C4-2B (cell line): ENCODE measurements at regions not wholly inside any gene's neighbourhood (a gene's known extent, or its start where the extent isn't known, plus 50 kb on each side); places are given as distances from the start of the nearest gene placed in this dataset.
"Not testable (repeated sequence)": the region's sequence is repeated elsewhere in the genome, so short reads cannot be mapped to it uniquely, and the experiment has no call there.

Experiments used
- H3K27ac ChIP-seq: fragments of 450-650 bp; 2 replicates; pipeline ENCODE4 v1.5.1; 2017
- ZFX ChIP-seq: fragments of 450-650 bp; IDR thresholded peaks from 2 replicates; pipeline ENCODE4 v1.6.1; 2017
- TF ChIP-seq, protein P1 (sequence below): fragments of 450-650 bp; conservative IDR thresholded peaks from 2 replicates; pipeline ENCODE4 v1.5.1; 2017; ENCODE audit warnings: mild to moderate bottlenecking

DNA sequence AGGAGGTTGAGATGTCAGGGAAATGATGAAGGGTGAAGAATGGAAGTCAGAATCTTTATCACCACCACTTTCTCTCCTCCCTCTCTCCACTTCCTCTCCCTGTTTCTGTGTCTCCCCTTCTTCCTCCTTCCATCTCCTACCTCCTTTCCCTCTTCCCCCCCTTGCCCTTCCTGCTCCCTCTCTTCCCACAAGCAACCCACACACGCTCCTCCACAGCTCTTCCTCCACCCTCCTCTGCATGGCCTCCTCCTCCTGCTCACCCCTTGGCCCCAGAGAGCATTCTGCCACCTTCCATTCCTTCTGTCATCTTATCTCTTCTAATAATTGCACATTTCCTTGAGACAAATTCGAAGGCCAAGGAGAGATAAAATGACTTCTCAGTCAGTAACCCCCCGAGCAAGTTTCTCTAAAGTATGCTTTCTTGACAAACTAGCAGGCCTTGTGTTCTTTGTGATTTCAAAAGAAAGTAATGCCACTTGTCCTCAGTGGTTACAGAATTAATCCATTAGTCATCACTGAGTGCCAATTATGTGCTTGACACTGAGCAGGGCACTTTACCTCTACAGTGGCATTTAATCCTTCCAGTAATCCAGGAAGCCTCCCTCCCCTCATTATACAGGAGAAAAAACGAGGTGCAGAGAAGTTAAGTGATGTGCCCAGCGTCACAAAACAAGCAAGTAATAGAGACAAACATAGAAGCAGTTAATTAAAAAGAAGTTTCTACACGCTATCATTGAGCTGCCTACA is 72.3 kb upstream of the CCL1 start:
- TF ChIP-seq ZFX: no peak
- TF ChIP-seq, protein P1, sequence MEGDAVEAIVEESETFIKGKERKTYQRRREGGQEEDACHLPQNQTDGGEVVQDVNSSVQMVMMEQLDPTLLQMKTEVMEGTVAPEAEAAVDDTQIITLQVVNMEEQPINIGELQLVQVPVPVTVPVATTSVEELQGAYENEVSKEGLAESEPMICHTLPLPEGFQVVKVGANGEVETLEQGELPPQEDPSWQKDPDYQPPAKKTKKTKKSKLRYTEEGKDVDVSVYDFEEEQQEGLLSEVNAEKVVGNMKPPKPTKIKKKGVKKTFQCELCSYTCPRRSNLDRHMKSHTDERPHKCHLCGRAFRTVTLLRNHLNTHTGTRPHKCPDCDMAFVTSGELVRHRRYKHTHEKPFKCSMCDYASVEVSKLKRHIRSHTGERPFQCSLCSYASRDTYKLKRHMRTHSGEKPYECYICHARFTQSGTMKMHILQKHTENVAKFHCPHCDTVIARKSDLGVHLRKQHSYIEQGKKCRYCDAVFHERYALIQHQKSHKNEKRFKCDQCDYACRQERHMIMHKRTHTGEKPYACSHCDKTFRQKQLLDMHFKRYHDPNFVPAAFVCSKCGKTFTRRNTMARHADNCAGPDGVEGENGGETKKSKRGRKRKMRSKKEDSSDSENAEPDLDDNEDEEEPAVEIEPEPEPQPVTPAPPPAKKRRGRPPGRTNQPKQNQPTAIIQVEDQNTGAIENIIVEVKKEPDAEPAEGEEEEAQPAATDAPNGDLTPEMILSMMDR: no peak
- H3K27ac ChIP-seq: no peak overlapping the region

DNA sequence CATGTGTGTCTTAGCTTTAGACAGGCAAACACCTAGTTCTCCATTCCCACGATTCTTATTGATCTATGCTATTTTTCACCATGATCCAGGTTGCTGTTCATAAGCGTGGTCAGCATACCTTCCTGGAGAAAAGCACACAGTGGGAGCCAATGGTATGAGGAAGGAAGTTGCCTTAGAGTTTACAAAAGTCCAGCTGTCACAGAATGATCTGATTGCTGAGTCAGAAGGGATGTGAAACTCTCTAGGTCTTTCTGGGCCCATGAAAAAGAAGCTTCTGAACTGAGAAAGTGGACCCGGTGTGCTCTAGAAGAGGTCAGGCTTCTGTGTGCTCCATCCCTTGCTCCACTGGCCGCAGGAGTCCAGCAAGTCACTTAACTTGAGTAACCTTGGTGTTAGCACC is 71.0 kb upstream of the CCL1 start:
- no peak for TF ChIP-seq ZFX
- TF ChIP-seq, protein P1: no peak

DNA sequence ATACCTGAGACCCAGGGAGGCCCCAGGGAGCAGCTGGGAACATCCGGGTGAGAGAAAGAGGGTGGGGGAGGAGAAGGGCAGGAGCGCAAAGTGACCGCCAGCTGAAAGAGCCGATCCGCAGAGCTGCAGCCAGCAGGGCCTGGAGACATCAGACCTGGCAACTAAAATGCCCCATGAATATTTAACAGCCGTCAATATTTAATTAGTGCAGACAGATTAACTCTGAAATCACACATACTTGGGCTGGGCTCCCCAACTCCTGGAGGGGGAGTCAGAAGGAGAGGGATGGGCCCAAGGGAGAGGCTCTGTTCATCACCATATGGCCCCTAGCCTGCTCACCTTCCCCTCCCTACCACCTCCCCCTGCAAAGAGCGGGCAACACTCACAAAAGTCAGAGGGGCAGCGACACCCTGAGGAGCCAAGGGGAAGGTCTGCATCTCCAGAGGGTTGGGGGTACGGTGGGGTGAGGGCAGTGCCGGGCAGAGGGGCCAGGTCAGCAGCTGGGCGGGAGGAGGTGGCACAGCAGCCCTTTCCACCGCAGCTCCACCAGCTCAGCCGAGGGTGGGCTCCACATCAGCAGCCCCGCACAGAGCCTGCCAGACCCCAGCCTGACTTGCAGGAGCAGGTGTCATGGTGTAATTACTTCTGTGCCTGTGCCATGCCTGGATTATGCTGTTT is 61.9 kb upstream of the CCL1 start:
- no peak overlapping the region for H3K27ac ChIP-seq
- TF ChIP-seq, protein P1: no peak
- TF ChIP-seq ZFX: no peak

More for the DNA sequence above, 71.0 kb upstream of the CCL1 start:
- no peak overlapping the region for H3K27ac ChIP-seq

GRCh38 chr17:34423978-34424813 is 61.2 kb upstream of the CCL1 start:
- no peak for TF ChIP-seq ZFX
- TF ChIP-seq, protein P1: no peak
- H3K27ac ChIP-seq: no peak overlapping the region

GRCh38 chr17:34423315-34423714 is 60.3 kb upstream of the CCL1 start:
- not testable (repeated sequence) for H3K27ac ChIP-seq

GRCh38 chr17:34420900-34421299 is 57.9 kb upstream of the CCL1 start:
- H3K27ac ChIP-seq: no peak overlapping the region
- TF ChIP-seq, protein P1: no peak
- no peak for TF ChIP-seq ZFX

DNA sequence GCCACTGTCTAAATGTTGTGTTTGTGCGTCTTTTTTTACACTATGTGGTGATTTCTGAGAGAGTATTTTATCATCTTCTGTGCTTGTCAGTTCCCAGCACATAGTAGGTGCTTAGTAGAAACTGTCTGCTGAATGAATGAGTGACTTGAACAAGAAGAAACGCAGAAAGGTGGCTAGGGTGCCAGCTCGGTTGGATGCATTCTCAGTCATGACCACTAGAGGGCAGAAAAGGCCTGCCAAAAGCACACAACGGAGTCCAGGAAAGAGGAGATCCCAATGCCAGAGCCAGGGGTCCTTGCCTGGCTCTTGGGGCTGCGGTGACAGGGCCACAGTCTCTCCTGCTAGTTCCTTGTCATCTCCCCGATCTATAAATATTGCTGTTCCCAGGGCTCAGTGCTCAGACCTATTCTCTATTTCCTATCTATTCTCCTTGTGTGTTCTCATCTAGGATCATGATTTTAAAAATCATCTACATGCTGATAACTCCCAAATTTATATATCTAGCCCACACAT is 57.3 kb upstream of the CCL1 start:
- H3K27ac ChIP-seq: no peak overlapping the region
- no peak for TF ChIP-seq ZFX
- TF ChIP-seq, protein P1: peak; percentile 92
